ENCODE measurements at regions not wholly inside any gene's neighbourhood (a gene's known extent, or its start where the extent isn't known, plus 50 kb on each side); places are given as distances from the start of the nearest gene placed in this dataset.

DNA sequence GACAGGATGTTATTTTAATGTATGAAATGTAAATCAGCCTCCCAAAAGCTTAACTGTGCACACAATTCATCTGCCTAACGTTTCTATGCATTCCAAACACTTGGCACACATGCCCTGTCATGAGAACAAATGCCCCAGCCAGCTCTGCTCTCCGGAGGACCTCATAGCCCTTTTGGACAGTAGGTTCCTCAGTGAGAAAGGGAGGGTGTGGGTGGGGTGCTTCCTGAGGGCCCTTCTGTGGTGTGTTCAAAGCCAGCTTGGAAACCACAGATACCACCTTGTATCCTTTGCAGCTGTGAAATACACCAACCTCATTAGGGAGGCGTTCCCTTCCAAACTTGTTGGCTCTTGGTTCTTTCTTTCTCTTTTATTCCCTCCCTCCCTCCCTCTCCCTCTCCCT is 102.2 kb upstream of the ASB18 start:
- intact Hi-C loops (cut with micrococcal nuclease) = no loop called here
- ChIA-PET CTCF (no interaction called here), POLR2A (ENCODE audit: unreplicated experiment) (no interaction called here)
- DNase-seq (no peak), ATAC-seq (no peak)
- H3F3A ChIP-seq (ENCODE audit: low read length, unreplicated experiment) = no peaks in the 10 kb centered on the region
- H3K4me1 ChIP-seq (ENCODE audit: insufficient read depth, low read length) = no peaks in the 10 kb centered on the region
- H4K20me1 ChIP-seq (ENCODE audit: low read length) = no peaks in the 10 kb centered on the region
- H3K27ac ChIP-seq (ENCODE audit: low read length) = no peak overlapping the region
- BruUV-seq (replicated peaks) = no TSS peak
- TF ChIP-seq EZH2 (IDR thresholded peaks at IDR 0.05; ENCODE audit: low read length, unreplicated experiment) = no peak
- no peak for TF ChIP-seq EZH2phosphoT487 (IDR thresholded peaks at IDR 0.05; ENCODE audit: borderline replicate concordance, low read length)
- no peak for TF ChIP-seq CTCF (conservative IDR thresholded peaks at IDR 0.05; ENCODE audit: low read depth, low read length)
- H3K36me3 ChIP-seq (ENCODE audit: low read depth, low read length) = no peaks in the 10 kb centered on the region
- H3K9me2 ChIP-seq (replicated peaks; ENCODE audit: low read length) = no peaks in the 10 kb centered on the region
- peaks cover 73% of the 10 kb centered on the region for H3K27me3 ChIP-seq (ENCODE audit: low read length)
- no peaks in the 10 kb centered on the region for H3K9me3 ChIP-seq (ENCODE audit: low read length)
- no peaks in the 10 kb centered on the region for H3K79me2 ChIP-seq (ENCODE audit: low read length)
- no peak overlapping the region for H3K4me3 ChIP-seq (ENCODE audit: low read length)
- H2AFZ ChIP-seq (ENCODE audit: low read length) = no peak overlapping the region
- no peak overlapping the region for H3K4me2 ChIP-seq (ENCODE audit: low read length)
- H3K9ac ChIP-seq (ENCODE audit: low read length) = no peak overlapping the region

- H3K36me3 ChIP-seq (ENCODE audit: low read depth, low read length) = no peaks in the 10 kb centered on the region
- no peaks in the 10 kb centered on the region for H3K4me1 ChIP-seq (ENCODE audit: insufficient read depth, low read length)
- H3K9ac ChIP-seq (ENCODE audit: low read length) = no peak overlapping the region
- POLR2A ChIA-PET (ENCODE audit: unreplicated experiment) = no interaction called here
- no peak overlapping the region for H2AFZ ChIP-seq (ENCODE audit: low read length)
- H3K27ac ChIP-seq (ENCODE audit: low read length) = no peak overlapping the region
- H3K9me2 ChIP-seq (replicated peaks; ENCODE audit: low read length) = no peaks in the 10 kb centered on the region
- DNase-seq (no peak), ATAC-seq (no peak)
- CTCF ChIA-PET = no interaction called here
- H3K4me3 ChIP-seq (ENCODE audit: low read length) = no peak overlapping the region
- H3K4me2 ChIP-seq (ENCODE audit: low read length) = no peak overlapping the region
- intact Hi-C loops (cut with micrococcal nuclease) = no loop called here
- no peaks in the 10 kb centered on the region for H3K9me3 ChIP-seq (ENCODE audit: low read length)
- no TSS peak for BruUV-seq (replicated peaks)
- H3K79me2 ChIP-seq (ENCODE audit: low read length) = no peaks in the 10 kb centered on the region
- H3K27me3 ChIP-seq (ENCODE audit: low read length) = peaks cover 70% of the 10 kb centered on the region
- H3F3A ChIP-seq (ENCODE audit: low read length, unreplicated experiment) = no peaks in the 10 kb centered on the region
- H4K20me1 ChIP-seq (ENCODE audit: low read length) = no peaks in the 10 kb centered on the region
- TF ChIP-seq CTCF (conservative IDR thresholded peaks at IDR 0.05; ENCODE audit: low read depth, low read length) = no peak
- no peak for TF ChIP-seq EZH2 (IDR thresholded peaks at IDR 0.05; ENCODE audit: low read length, unreplicated experiment)
- TF ChIP-seq EZH2phosphoT487 (IDR thresholded peaks at IDR 0.05; ENCODE audit: borderline replicate concordance, low read length) = no peak
Measured at GRCh38 chr2:236367506-236368289, 103.5 kb upstream of the ASB18 start.

DNA sequence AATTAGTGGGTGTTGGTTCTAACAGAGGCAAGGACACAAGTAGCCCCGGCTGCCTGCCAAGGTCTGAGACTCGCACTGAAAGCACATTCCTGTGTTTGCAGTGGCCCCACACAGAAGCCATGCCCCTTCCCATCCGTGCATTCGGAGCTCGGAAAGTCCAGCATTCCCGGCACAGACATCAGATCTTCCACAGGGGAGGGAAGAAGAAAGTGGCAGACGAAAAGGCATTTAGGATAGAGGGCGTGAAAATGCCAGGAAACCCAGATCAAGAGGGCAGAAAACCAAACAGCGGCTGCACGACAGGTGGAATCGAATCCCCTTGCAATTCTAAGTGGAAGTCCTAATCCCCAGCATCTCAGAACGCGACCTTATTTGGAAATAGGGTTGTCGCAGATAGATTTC is 105.5 kb upstream of the ASB18 start:
- ATAC-seq = no peak
- CTCF ChIA-PET = no interaction called here

More for the DNA sequence above, 105.5 kb upstream of the ASB18 start:
- H3K4me2 ChIP-seq (ENCODE audit: low read length) = no peak overlapping the region
- TF ChIP-seq EZH2 (IDR thresholded peaks at IDR 0.05; ENCODE audit: low read length, unreplicated experiment) = no peak
- no peak for TF ChIP-seq EZH2phosphoT487 (IDR thresholded peaks at IDR 0.05; ENCODE audit: borderline replicate concordance, low read length)
- TF ChIP-seq CTCF (conservative IDR thresholded peaks at IDR 0.05; ENCODE audit: low read depth, low read length) = no peak
- H3K9me3 ChIP-seq (ENCODE audit: low read length) = no peaks in the 10 kb centered on the region
- no peaks in the 10 kb centered on the region for H3K36me3 ChIP-seq (ENCODE audit: low read depth, low read length)
- peaks cover 57% of the 10 kb centered on the region for H3K27me3 ChIP-seq (ENCODE audit: low read length)
- no peaks in the 10 kb centered on the region for H3K9me2 ChIP-seq (replicated peaks; ENCODE audit: low read length)
- H3K4me3 ChIP-seq (ENCODE audit: low read length) = no peak overlapping the region
- POLR2A ChIA-PET (ENCODE audit: unreplicated experiment) = no interaction called here
- H3K9ac ChIP-seq (ENCODE audit: low read length) = no peak overlapping the region
- no peak overlapping the region for H2AFZ ChIP-seq (ENCODE audit: low read length)
- no peaks in the 10 kb centered on the region for H3K4me1 ChIP-seq (ENCODE audit: insufficient read depth, low read length)
- no peaks in the 10 kb centered on the region for H3K79me2 ChIP-seq (ENCODE audit: low read length)
- H3F3A ChIP-seq (ENCODE audit: low read length, unreplicated experiment) = no peaks in the 10 kb centered on the region
- intact Hi-C loops (cut with micrococcal nuclease) = no loop called here
- no peaks in the 10 kb centered on the region for H4K20me1 ChIP-seq (ENCODE audit: low read length)
- DNase-seq = no peak
- BruUV-seq (replicated peaks) = no TSS peak
- no peak overlapping the region for H3K27ac ChIP-seq (ENCODE audit: low read length)

Measured in PC-3 (cell line).